ENCODE measurements at regions not wholly inside any gene's neighbourhood (a gene's known extent, or its start where the extent isn't known, plus 50 kb on each side); places are given as distances from the start of the nearest gene placed in this dataset.
"Not testable (repeated sequence)": the region's sequence is repeated elsewhere in the genome, so short reads cannot be mapped to it uniquely, and the experiment has no call there.

GRCh38 chr18:59820663-59821062 lies 79.1 kb upstream of the PMAIP1 start:
- H3K4me3 Mint-ChIP-seq, result no peak overlapping the region
- H3K9me3 Mint-ChIP-seq, result no peaks in the 10 kb centered on the region

GRCh38 chr18:59818769-59819168 lies 81.0 kb upstream of the PMAIP1 start:
- Mint-ChIP-seq H3K36me3 (ENCODE audit: low read depth) (no peaks in the 10 kb centered on the region), H3K4me1 (ENCODE audit: low read depth) (no peaks in the 10 kb centered on the region), H3K4me3 (no peak overlapping the region), H3K27me3 (peaks cover 5% of the 10 kb centered on the region), H3K9me3 (no peaks in the 10 kb centered on the region), H3K27ac (no peak overlapping the region)
- intact Hi-C loops (cut with micrococcal nuclease), result no loop called here

More at GRCh38 chr18:59820663-59821062, 79.1 kb upstream of the PMAIP1 start:
- intact Hi-C loops (cut with micrococcal nuclease), result no loop called here
- H3K4me1 Mint-ChIP-seq (ENCODE audit: low read depth), result no peaks in the 10 kb centered on the region
- H3K27me3 Mint-ChIP-seq, result peaks cover 5% of the 10 kb centered on the region
- no peaks in the 10 kb centered on the region for H3K36me3 Mint-ChIP-seq (ENCODE audit: low read depth)
- no peak overlapping the region for H3K27ac Mint-ChIP-seq

GRCh38 chr18:59814891-59815290 lies 84.9 kb upstream of the PMAIP1 start:
- Mint-ChIP-seq H3K27me3 (peaks cover 5% of the 10 kb centered on the region), H3K36me3 (ENCODE audit: low read depth) (no peaks in the 10 kb centered on the region), H3K4me3 (no peak overlapping the region), H3K9me3 (no peaks in the 10 kb centered on the region), H3K4me1 (ENCODE audit: low read depth) (no peaks in the 10 kb centered on the region), H3K27ac (no peak overlapping the region)
- intact Hi-C loops (cut with micrococcal nuclease), result no loop called here

- intact Hi-C loops (cut with micrococcal nuclease), result no loop called here
- Mint-ChIP-seq H3K4me3 (no peak overlapping the region), H3K9me3 (no peaks in the 10 kb centered on the region), H3K4me1 (ENCODE audit: low read depth) (no peaks in the 10 kb centered on the region), H3K36me3 (ENCODE audit: low read depth) (no peaks in the 10 kb centered on the region), H3K27ac (no peak overlapping the region), H3K27me3 (peaks cover 5% of the 10 kb centered on the region)
Measured at GRCh38 chr18:59813942-59814341, 85.9 kb upstream of the PMAIP1 start.

GRCh38 chr18:59810735-59811520 lies 88.9 kb upstream of the PMAIP1 start:
- H3K27ac Mint-ChIP-seq, result no peak overlapping the region
- H3K4me3 Mint-ChIP-seq, result no peak overlapping the region
- no peaks in the 10 kb centered on the region for H3K9me3 Mint-ChIP-seq
- intact Hi-C loops (cut with micrococcal nuclease), result no loop called here
- no peaks in the 10 kb centered on the region for H3K36me3 Mint-ChIP-seq (ENCODE audit: low read depth)
- peaks cover 3% of the 10 kb centered on the region for H3K27me3 Mint-ChIP-seq
- no peaks in the 10 kb centered on the region for H3K4me1 Mint-ChIP-seq (ENCODE audit: low read depth)

- H3K4me1 Mint-ChIP-seq (ENCODE audit: low read depth), result no peaks in the 10 kb centered on the region
- H3K27me3 Mint-ChIP-seq, result peaks cover 3% of the 10 kb centered on the region
- no peaks in the 10 kb centered on the region for H3K36me3 Mint-ChIP-seq (ENCODE audit: low read depth)
- H3K9me3 Mint-ChIP-seq, result no peaks in the 10 kb centered on the region
- no peak overlapping the region for H3K4me3 Mint-ChIP-seq
- H3K27ac Mint-ChIP-seq, result no peak overlapping the region
- intact Hi-C loops (cut with micrococcal nuclease), result no loop called here
Measured at GRCh38 chr18:59810183-59810582, 89.6 kb upstream of the PMAIP1 start.

GRCh38 chr18:59802031-59802430 lies 97.8 kb upstream of the PMAIP1 start:
- Mint-ChIP-seq H3K36me3 (ENCODE audit: low read depth) (no peaks in the 10 kb centered on the region), H3K9me3 (no peaks in the 10 kb centered on the region), H3K27ac (no peak overlapping the region), H3K4me3 (no peak overlapping the region), H3K4me1 (ENCODE audit: low read depth) (no peaks in the 10 kb centered on the region), H3K27me3 (no peaks in the 10 kb centered on the region)
- intact Hi-C loops (cut with micrococcal nuclease), result no loop called here

GRCh38 chr18:59801576-59801975 lies 98.2 kb upstream of the PMAIP1 start:
- Mint-ChIP-seq H3K9me3 (no peaks in the 10 kb centered on the region), H3K27me3 (no peaks in the 10 kb centered on the region), H3K36me3 (ENCODE audit: low read depth) (no peaks in the 10 kb centered on the region), H3K4me1 (ENCODE audit: low read depth) (no peaks in the 10 kb centered on the region), H3K27ac (no peak overlapping the region), H3K4me3 (no peak overlapping the region)
- intact Hi-C loops (cut with micrococcal nuclease), result no loop called here

GRCh38 chr18:59800897-59801296 lies 98.9 kb upstream of the PMAIP1 start:
- H3K4me1 Mint-ChIP-seq (ENCODE audit: low read depth), result no peaks in the 10 kb centered on the region
- H3K36me3 Mint-ChIP-seq (ENCODE audit: low read depth), result no peaks in the 10 kb centered on the region
- no peaks in the 10 kb centered on the region for H3K27me3 Mint-ChIP-seq
- no peaks in the 10 kb centered on the region for H3K9me3 Mint-ChIP-seq
- H3K4me3 Mint-ChIP-seq, result no peak overlapping the region
- H3K27ac Mint-ChIP-seq, result no peak overlapping the region
- intact Hi-C loops (cut with micrococcal nuclease), result no loop called here

- Mint-ChIP-seq H3K9me3 (no peaks in the 10 kb centered on the region), H3K4me3 (no peak overlapping the region), H3K36me3 (ENCODE audit: low read depth) (no peaks in the 10 kb centered on the region), H3K27ac (no peak overlapping the region), H3K27me3 (no peaks in the 10 kb centered on the region), H3K4me1 (ENCODE audit: low read depth) (no peaks in the 10 kb centered on the region)
- intact Hi-C loops (cut with micrococcal nuclease), result no loop called here
Measured at GRCh38 chr18:59799383-59800015, 100.3 kb upstream of the PMAIP1 start.

GRCh38 chr18:59795882-59796281 lies 98.7 kb upstream of the CCBE1 start:
- Mint-ChIP-seq H3K9me3 (no peaks in the 10 kb centered on the region), H3K36me3 (ENCODE audit: low read depth) (no peaks in the 10 kb centered on the region), H3K4me1 (ENCODE audit: low read depth) (no peaks in the 10 kb centered on the region), H3K27me3 (no peaks in the 10 kb centered on the region), H3K4me3 (no peak overlapping the region), H3K27ac (no peak overlapping the region)
- intact Hi-C loops (cut with micrococcal nuclease), result no loop called here

- no peaks in the 10 kb centered on the region for H3K36me3 Mint-ChIP-seq (ENCODE audit: low read depth)
- no peaks in the 10 kb centered on the region for H3K4me1 Mint-ChIP-seq (ENCODE audit: low read depth)
- peaks cover 1% of the 10 kb centered on the region for H3K27me3 Mint-ChIP-seq
- intact Hi-C loops (cut with micrococcal nuclease), result no loop called here
- H3K9me3 Mint-ChIP-seq, result no peaks in the 10 kb centered on the region
- no peak overlapping the region for H3K4me3 Mint-ChIP-seq
- H3K27ac Mint-ChIP-seq, result no peak overlapping the region
Measured at GRCh38 chr18:59792353-59792752, 95.1 kb upstream of the CCBE1 start.

- H3K27ac Mint-ChIP-seq; H3K27me3 Mint-ChIP-seq; H3K9me3 Mint-ChIP-seq; H3K36me3 Mint-ChIP-seq (ENCODE audit: low read depth); H3K4me1 Mint-ChIP-seq (ENCODE audit: low read depth); intact Hi-C loops (cut with micrococcal nuclease); H3K4me3 Mint-ChIP-seq: not testable (repeated sequence)
Measured at GRCh38 chr18:59790346-59790936, 93.2 kb upstream of the CCBE1 start.

- Mint-ChIP-seq H3K4me3 (no peak overlapping the region), H3K27ac (no peak overlapping the region), H3K9me3 (no peaks in the 10 kb centered on the region), H3K4me1 (ENCODE audit: low read depth) (no peaks in the 10 kb centered on the region), H3K27me3 (peaks cover 1% of the 10 kb centered on the region), H3K36me3 (ENCODE audit: low read depth) (no peaks in the 10 kb centered on the region)
- intact Hi-C loops (cut with micrococcal nuclease), result no loop called here
Measured at GRCh38 chr18:59788791-59789106, 91.5 kb upstream of the CCBE1 start.
